M059J (cell line): ENCODE measurements at regions not wholly inside any gene's neighbourhood (a gene's known extent, or its start where the extent isn't known, plus 50 kb on each side); places are given as distances from the start of the nearest gene placed in this dataset.

Experiments used
- DNase-seq: peaks from one replicate; pipeline ENCODE4 v3.0.0-alpha.2; 2012; ENCODE audit warnings: low read depth

GRCh38 chr12:93154753-93155480, 222.8 kb upstream of the NUDT4 start:
- no peak for DNase-seq

GRCh38 chr12:93156086-93156716, 221.5 kb upstream of the NUDT4 start:
- DNase-seq = no peak

- DNase-seq = no peak
Measured at GRCh38 chr12:93157279-93157678, 220.4 kb upstream of the NUDT4 start.

- DNase-seq = no peak
Measured at GRCh38 chr12:93158065-93158843, 219.5 kb upstream of the NUDT4 start.

- DNase-seq = no peak
Measured at GRCh38 chr12:93163260-93164036, 214.3 kb upstream of the NUDT4 start.

- no peak for DNase-seq
Measured at GRCh38 chr12:93164103-93164880, 213.4 kb upstream of the NUDT4 start.

- DNase-seq = no peak
Measured at GRCh38 chr12:93165384-93165932, 212.3 kb upstream of the NUDT4 start.

GRCh38 chr12:93166541-93167307, 211.0 kb upstream of the NUDT4 start:
- no peak for DNase-seq

- no peak for DNase-seq
Measured at GRCh38 chr12:93167331-93167730, 210.4 kb upstream of the NUDT4 start.

GRCh38 chr12:93167841-93168492, 209.8 kb upstream of the NUDT4 start:
- peak; percentile 46 for DNase-seq

- no peak for DNase-seq
Measured at GRCh38 chr12:93168751-93169150, 209.0 kb upstream of the NUDT4 start.

- no peak for DNase-seq
Measured at GRCh38 chr12:93169536-93169935, 208.2 kb upstream of the NUDT4 start.

- no peak for DNase-seq
Measured at GRCh38 chr12:93170928-93171327, 206.8 kb upstream of the NUDT4 start.

GRCh38 chr12:93173178-93173957, 204.4 kb upstream of the NUDT4 start:
- DNase-seq = peak; percentile 90

- peak; percentile 89 for DNase-seq
Measured at GRCh38 chr12:93174048-93174447, 203.7 kb upstream of the NUDT4 start.

- DNase-seq = no peak
Measured at GRCh38 chr12:93174473-93174872, 203.3 kb upstream of the NUDT4 start.

GRCh38 chr12:93176165-93176564, 201.6 kb upstream of the NUDT4 start:
- peak; percentile 62 for DNase-seq

GRCh38 chr12:93176610-93177126, 201.1 kb upstream of the NUDT4 start:
- no peak for DNase-seq
